Umbilical cord (tissue), 1 donor: ENCODE measurements at regions not wholly inside any gene's neighbourhood (a gene's known extent, or its start where the extent isn't known, plus 50 kb on each side); places are given as distances from the start of the nearest gene placed in this dataset.
"Not testable (repeated sequence)": the region's sequence is repeated elsewhere in the genome, so short reads cannot be mapped to it uniquely, and the experiment has no call there.

Experiments used
- DNase-seq: peaks from one replicate; pipeline ENCODE4 v3.0.0-alpha.2; 2015; ENCODE audit warnings: low spot score

- peak; percentile 54 for DNase-seq
These were observed 203.7 kb upstream of the MSX2 start for GRCh38 chr5:174520420-174521396.

DNA sequence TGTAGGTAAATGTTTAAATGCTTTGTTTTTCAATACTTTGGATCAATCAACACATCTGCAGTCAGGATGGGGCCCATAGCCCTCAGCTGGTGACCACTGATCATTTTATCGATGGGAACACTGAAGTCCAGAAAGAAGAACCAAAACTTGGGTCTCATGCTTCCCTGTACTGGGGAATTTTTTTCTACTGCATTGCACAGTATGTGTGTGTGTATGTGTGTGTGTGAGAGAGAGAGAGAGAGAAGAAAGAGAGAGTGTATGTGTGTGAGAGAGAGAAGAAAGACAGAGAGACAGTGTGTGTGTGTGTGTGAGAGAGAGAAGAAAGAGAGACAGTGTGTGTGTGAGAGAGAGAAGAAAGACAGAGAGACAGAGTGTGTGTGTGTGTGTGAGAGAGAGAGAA lies 202.9 kb upstream of the MSX2 start:
- DNase-seq, result no peak

DNA sequence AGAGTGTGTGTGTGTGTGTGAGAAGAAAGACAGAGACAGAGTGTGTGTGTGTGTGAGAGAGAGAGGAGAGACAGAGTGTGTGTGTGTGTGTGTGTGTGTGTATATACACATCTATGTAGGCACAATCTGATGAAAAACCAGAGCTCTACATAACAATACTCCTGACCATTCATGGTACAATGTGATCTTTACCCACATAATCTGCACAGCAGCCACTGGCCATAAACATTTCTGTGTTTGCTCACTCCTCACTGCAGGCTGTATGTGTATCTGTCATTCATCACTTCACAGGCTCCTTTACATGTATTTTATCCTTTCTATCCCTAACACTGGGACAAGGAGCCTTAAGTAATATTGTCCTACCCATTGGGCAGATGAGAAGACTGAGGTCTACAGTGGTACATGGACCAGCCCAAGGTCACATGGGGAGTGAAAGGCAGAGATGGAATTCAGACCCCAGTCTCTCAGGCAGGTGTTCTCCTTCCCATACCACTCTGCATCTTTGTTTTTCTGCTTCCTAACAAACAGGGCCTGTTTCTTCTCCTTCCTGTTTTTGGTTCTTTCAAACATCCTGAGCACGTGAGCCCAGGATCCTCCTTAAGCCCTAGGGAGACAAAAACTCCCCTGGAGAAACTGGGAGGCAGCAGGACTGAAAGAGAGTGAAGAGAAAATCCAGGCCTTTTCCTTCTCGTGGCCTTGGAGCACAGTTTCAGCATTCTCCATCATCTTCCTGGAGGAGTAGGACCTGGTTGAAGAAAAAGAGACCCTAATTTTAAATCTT lies 201.7 kb upstream of the MSX2 start:
- no peak for DNase-seq

DNA sequence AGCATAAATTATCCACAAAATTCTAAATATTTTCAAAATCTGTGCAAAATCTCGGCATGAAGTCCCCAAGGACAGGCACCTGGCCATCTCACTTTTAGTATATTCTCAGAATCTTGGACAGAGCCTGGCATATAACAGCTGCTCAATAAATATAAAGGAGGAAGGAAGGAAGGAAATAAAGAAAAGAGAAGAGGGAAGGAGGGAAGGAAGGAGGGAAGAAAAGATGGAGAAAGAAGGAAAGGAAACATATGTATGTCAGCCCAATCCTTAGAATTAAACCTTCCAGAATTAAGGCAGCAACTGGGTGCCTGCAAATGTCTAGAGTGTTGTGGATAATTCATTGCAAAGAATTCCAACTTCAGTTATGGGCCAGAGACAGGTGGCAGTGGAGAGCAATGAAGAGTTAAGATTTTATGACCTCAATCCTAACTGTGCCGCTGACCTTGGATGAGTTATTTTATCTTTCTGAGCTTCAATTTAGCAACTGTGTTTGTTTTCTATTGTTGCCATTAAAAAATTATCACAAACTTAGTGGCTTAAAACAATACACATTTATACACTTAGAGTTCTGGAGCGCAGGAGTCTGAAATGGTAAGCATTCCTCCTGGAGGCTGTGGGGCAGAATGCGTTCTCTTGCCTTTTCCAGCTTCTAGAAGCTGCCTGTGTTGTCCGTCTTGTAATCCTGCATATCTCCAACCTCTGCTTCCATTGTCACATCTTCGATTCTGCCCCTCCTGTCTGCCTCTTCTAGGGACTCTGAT lies 200.9 kb upstream of the MSX2 start:
- peak; percentile 29 for DNase-seq

- DNase-seq, result peak; percentile 43
These were observed 200.0 kb upstream of the MSX2 start for GRCh38 chr5:174524351-174524750.

- no peak for DNase-seq
These were observed 198.2 kb upstream of the MSX2 start for GRCh38 chr5:174526177-174526576.

DNA sequence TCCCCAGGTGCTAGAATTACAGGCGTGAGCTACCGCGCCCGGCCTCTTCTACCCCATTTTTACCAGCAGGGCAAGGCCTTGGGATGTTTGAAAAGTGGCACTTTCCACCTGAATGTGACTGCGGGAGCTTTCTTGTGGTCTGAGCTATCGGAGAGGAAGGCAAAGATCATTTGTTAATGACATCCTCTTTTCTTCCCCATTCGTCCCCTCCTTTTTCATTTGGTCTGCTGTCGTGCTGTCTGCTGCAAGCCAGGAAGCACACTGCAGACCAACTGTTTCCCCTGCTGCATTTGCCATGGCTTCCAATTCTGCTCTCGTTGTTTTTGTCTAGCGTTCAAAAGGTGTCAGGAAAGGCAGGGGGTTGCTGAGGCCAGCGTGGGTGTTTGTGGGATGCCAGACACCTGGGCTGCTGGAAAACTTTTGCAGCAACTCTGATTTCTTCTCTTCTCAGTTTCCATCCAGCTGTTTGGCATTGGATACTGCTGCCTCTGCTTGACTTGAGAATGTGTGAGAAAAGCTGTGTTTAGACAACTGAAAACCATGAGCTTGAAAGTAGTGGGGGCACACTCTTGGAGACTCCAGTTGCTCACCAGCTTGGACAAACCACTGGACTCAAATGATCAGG lies 196.4 kb upstream of the MSX2 start:
- DNase-seq, result no peak

- no peak for DNase-seq
These were observed 195.4 kb upstream of the MSX2 start for GRCh38 chr5:174528821-174529544.

DNA sequence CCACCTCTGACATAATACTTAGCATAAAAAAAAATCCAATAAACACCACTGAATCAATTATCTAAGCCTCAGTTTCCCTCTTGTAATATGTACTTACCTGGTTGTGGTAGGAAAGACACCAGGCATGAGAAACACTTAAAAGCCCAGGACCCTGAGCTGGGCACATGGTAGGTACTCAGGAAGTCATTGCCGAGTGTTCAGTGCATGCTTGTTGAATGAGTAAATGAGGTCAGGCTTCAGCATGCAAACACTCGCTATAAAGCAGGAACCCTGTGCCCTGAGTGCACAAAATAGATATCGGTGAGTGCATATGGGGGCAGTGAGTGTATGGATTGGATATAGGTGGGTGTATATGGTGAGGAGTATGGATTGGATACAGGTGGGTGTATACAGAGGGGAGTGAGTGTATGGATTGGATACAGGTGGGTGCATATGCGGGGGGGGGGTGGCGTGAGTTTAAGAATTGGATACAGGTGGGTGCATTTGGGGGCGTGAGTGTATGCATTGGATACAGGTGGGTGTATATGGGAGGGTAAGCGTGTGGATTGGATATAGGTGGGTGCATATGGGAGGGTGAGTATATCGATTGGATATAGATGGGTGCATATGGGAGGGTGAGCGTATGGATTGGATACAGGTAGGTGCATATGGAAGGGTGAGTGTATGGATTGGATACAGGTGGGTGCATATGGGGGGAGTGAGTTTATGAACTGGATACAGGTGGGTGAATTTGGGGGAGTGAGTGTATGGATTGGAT lies 194.3 kb upstream of the MSX2 start:
- no peak for DNase-seq

DNA sequence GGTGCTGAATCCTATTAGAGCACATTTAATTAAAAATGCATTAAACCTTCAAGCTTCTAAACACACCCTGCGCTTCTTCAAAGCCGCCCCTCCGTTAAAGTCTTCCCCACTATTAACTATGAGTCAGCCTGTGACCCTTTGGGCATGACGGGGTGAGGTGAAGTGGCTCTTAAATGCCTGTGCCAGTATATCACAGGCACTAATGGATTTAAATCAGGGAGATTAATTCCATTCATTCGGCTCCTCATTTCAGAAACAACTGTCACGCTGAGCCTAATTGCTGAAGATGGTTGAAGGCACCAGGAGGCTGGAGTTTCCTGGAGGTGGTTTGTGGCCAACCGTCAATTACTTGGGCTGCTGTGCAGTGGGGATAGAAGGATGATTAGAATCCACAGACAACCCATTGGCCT lies 192.6 kb upstream of the MSX2 start:
- DNase-seq, result no peak

DNA sequence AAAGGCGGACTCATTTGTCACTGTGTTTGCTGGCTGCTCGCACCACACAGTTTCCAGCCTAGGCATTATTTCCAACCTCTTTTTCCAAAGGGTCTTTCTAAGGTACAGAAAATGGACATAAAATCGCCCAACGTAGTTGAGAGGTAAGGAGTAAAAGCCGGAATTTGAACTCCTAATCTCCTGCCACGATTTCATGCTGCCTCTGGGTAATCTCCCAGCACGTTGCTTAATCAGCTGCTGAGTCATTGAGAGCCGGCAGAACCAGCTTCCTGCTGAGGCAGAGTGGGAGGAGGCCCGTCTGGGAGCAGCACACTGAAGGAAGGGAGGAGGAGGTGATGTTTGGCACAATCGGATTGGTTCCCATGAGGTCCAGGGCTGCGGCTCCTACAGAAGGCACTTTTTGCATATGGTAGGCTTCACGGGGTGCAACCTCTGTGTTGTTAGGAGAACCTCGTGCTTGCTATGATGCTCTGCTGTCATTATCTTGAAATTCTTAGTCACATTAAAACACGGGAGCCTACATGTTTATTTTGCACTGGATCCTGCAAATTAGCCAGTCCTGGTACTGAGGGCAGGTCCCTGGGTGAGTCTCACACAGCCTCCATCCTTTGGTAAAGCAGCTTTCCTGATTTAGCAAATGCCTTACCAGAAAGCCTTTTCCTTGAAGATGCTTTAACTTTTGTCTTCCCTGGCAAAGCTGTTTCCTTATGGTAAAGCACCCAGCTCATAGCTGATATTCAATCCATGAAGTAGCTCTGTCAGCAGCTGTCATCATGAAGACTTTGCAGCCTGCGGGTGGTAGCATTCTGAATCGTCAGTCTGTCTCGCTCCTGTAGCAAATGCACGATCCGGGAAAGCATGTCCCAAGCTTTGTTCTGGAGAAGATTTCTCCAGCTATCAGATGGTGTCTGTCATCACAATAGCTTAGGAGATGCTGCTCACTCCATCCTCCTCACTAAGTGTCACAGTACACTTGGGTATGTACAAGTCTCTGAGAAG lies 191.6 kb upstream of the MSX2 start:
- peak; percentile 98 for DNase-seq

DNA sequence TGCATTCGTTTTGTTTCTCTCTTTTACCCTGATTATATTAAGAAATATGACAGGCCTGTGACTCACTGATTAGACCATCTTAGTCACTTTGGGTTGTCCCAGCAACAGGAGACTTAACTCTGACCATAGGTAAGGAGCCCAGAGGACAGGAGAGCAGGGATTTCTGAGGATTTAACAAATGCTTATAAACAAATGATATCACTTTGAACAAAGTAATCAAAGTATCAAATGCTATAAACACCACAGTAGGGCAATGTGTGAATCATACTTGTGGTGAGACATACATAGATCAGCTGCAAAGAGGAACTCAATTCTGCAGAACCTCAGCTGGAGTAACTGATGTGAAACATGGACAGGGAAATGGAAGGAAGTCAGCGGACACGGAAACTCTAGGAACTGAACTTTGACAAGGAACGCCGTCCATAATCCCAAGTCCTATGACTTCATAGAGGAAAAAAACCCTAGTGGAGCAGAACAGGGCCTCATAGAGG lies 190.6 kb upstream of the MSX2 start:
- DNase-seq, result peak; percentile 55

- no peak for DNase-seq
These were observed 188.7 kb upstream of the MSX2 start for GRCh38 chr5:174535669-174536068.

DNA sequence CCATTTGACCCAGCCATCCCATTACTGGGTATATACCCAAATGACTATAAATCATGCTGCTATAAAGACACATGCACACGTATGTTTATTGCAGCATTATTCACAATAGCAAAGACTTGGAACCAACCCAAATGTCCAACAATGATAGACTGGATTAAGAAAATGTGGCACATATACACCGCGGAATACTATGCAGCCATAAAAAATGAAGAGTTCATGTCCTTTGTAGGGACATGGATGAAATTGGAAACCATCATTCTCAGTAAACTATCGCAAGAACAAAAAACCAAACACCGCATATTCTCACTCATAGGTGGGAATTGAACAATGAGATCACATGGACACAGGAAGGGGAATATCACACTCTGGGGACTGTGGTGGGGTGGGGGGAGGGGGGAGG lies 184.6 kb upstream of the MSX2 start:
- DNase-seq, result not testable (repeated sequence)

- no peak for DNase-seq
These were observed 182.3 kb upstream of the MSX2 start for GRCh38 chr5:174542037-174542436.

DNA sequence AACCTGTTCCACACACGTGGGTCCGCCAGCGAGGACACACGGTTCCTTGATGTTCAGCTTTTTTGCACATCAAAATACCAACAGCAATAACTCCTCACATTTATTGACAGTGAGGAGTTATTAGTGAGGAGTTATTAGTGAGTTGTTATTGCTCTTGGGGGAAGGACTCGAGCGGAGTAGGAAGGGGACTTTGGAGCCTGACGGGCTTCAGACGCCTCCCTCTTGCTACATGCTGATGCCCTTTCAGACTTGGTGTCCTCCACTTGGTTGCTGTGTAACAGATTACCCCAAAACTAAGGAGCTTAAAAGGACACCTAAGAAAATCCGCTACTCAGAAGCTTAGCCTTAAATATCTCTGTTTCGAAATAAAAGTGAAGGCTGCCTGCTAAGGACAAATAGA lies 181.9 kb upstream of the MSX2 start:
- no peak for DNase-seq

DNA sequence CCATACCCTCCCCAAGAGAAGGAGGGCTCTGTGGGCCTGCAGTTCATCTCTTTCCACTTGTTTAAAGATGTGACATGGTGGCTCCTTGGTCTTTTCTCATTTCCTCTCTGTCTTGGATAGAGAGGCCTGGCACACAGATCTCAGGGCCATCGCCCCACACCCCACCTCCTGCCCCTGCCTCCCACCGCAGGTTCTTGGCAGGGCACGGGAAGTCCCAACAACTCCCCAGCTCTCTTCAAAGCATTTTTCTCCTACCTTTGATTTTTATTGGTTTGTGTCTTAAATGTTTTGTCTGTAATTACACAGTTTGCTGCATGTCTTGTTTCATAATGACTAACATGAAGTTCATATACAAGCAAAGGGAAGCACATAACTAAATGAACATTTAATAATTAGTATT lies 178.5 kb upstream of the MSX2 start:
- no peak for DNase-seq

GRCh38 chr5:174547814-174548213 lies 176.6 kb upstream of the MSX2 start:
- no peak for DNase-seq

DNA sequence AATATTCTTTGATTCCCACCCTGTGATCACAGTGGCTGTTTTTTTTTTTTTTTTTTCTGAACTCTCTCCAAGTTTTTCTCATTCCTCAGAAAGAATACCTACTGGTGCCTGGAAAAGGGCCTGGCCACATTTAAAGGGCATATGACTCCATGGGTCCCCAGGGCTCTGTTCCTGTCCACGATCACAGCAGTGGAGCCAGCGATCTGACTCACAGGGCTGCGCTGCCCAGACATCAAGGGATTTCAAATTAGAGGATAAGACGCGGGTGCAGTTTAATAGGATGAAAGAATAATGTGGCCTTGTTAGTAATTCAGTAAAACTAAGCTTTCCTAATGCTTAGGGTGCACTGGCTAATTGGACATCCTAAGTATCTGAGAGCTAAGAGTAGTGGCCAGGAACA lies 175.1 kb upstream of the MSX2 start:
- DNase-seq, result peak; percentile 50
